ENCODE measurements at regions not wholly inside any gene's neighbourhood (a gene's known extent, or its start where the extent isn't known, plus 50 kb on each side); places are given as distances from the start of the nearest gene placed in this dataset.

DNA sequence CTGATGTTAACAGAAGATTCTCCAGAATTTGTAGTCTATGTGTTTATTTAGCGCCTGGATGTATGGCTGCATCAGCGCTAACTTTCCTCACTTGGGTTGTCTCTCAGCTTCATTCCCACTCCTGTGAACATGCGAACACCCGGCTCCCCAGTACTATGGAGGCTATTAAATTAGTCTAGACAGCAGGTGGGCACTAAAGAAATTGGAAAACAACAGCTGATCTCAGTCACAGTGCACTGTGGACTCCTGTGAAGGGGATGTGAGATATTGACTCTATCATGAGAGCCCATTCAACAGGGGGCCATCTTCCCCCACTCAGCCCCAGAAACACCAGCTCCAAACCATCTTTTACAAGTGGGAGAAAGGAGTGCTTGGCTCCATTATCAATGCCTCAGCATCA lies 471.0 kb downstream of the KDM4C start:
- no peaks in the 10 kb centered on the region for H3K27me3 ChIP-seq
- no peaks in the 10 kb centered on the region for H3K9me3 ChIP-seq
- H3K27ac ChIP-seq: no peak overlapping the region
- no peak for DNase-seq
- 88 to 93% (median 92%) methylated on average over 4 of the region's 4 CpGs for WGBS, 3 donors
- H3K4me1 ChIP-seq (ENCODE audit: insufficient read depth): no peaks in the 10 kb centered on the region
- intact Hi-C loops (cut with DNase I): no loop called here
- TF ChIP-seq POLR2A (IDR thresholded peaks at IDR 0.05) (no peak), CTCF (IDR thresholded peaks at IDR 0.05) (no peak), EP300 (IDR thresholded peaks at IDR 0.05) (no peak)
- H3K4me3 ChIP-seq: no peak overlapping the region
- no peaks in the 10 kb centered on the region for H3K36me3 ChIP-seq

DNA sequence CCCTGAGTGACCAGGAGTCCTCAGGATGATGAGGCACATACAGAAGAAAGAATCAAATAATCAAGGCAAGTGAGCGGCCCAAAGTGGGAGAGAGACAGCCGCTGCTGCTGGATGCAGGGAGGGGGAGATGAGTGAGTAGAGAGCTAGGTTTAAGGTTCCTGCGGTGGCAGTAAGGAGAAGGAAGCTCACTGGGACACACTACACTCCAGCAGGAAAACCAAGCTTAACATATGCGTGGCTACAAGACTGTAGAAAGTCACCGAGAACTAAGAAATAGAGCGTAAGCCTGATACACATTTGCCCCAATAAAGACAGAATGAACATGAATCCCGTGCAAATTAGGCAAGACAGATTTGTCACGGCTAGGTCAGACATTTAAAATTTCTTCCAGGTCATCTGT lies 470.2 kb downstream of the KDM4C start:
- no peaks in the 10 kb centered on the region for H3K36me3 ChIP-seq
- no peaks in the 10 kb centered on the region for H3K4me1 ChIP-seq (ENCODE audit: insufficient read depth)
- TF ChIP-seq EP300 (IDR thresholded peaks at IDR 0.05) (no peak), POLR2A (IDR thresholded peaks at IDR 0.05) (no peak), CTCF (IDR thresholded peaks at IDR 0.05) (no peak)
- WGBS, 3 donors: 68 to 76% (median 75%) methylated on average over 8 of the region's 8 CpGs
- no peak overlapping the region for H3K4me3 ChIP-seq
- H3K9me3 ChIP-seq: no peaks in the 10 kb centered on the region
- H3K27me3 ChIP-seq: no peaks in the 10 kb centered on the region
- no peak overlapping the region for H3K27ac ChIP-seq
- DNase-seq: no peak
- intact Hi-C loops (cut with DNase I): no loop called here

GRCh38 chr9:7226007-7226640 lies 468.4 kb downstream of the KDM4C start:
- TF ChIP-seq POLR2A (IDR thresholded peaks at IDR 0.05) (no peak), CTCF (IDR thresholded peaks at IDR 0.05) (no peak), EP300 (IDR thresholded peaks at IDR 0.05) (no peak)
- Histone ChIP-seq H3K4me1 (ENCODE audit: insufficient read depth) (no peaks in the 10 kb centered on the region), H3K27me3 (no peaks in the 10 kb centered on the region), H3K27ac (no peak overlapping the region), H3K9me3 (no peaks in the 10 kb centered on the region), H3K36me3 (no peaks in the 10 kb centered on the region), H3K4me3 (no peak overlapping the region)
- no peak for DNase-seq
- intact Hi-C loops (cut with DNase I): no loop called here
- WGBS, 3 donors: 69 to 71% (median 71%) methylated on average over 7 of the region's 7 CpGs
